A673 (cell line): ENCODE measurements at regions not wholly inside any gene's neighbourhood (a gene's known extent, or its start where the extent isn't known, plus 50 kb on each side); places are given as distances from the start of the nearest gene placed in this dataset.

Experiments
- BruUV-seq: library from RNA; stranded (reverse); fragments of 400-500 nt; replicated peaks from 2 replicates; lab custom pipeline; 2021; lab: Mats Ljungman, UMichigan
- CTCF ChIA-PET: fragments of 300-600 bp; sonication (Branson Sonifier 250); formaldehyde crosslinking; loops from one replicate; lab custom pipeline; 2022; ENCODE audit warnings: antibody characterized with exemption; lab: Charles Lee
- POLR2A ChIA-PET: fragments of 300-600 bp; sonication (Branson Sonifier 250); formaldehyde crosslinking; loops from one replicate; lab custom pipeline; 2022; ENCODE audit warnings: antibody characterized with exemption; ENCODE audit not compliant: low non-redundant PET; lab: Charles Lee
- DNase-seq: peaks from one replicate; pipeline ENCODE4 v3.0.0-alpha.2; 2015; ENCODE audit warnings: low spot score
- H3K27ac ChIP-seq: fragments of 200-600 bp; sonication (generic); 2 replicates; pipeline ENCODE4 v1.5.1; 2016; ENCODE audit warnings: mixed run types, low read depth, mild to moderate bottlenecking, mixed read lengths, antibody characterized with exemption, low read length; ENCODE audit not compliant: poor library complexity, severe bottlenecking
- H3K27me3 ChIP-seq: fragments of 200-600 bp; sonication (generic); replicated peaks from 2 replicates; pipeline ENCODE4 v1.6.1; 2017; ENCODE audit warnings: mixed run types, low read depth, mild to moderate bottlenecking, mixed read lengths, antibody characterized with exemption, low read length; ENCODE audit not compliant: insufficient read depth, poor library complexity
- H3K36me3 ChIP-seq: fragments of 200-600 bp; sonication (generic); 2 replicates; pipeline ENCODE4 v1.6.1; 2016; ENCODE audit warnings: mixed run types, mild to moderate bottlenecking, mixed read lengths, antibody characterized with exemption, low read length; ENCODE audit not compliant: insufficient read depth, poor library complexity, severe bottlenecking
- H3K4me1 ChIP-seq: fragments of 200-600 bp; sonication (generic); 2 replicates; pipeline ENCODE4 v1.6.1; 2017; ENCODE audit warnings: mixed run types, mild to moderate bottlenecking, mixed read lengths, antibody characterized with exemption, low read length; ENCODE audit not compliant: insufficient read depth, poor library complexity, severe bottlenecking
- H3K4me3 ChIP-seq: fragments of 200-600 bp; sonication (generic); 2 replicates; pipeline ENCODE4 v1.5.1; 2016; ENCODE audit warnings: low read depth, mixed run types, mild to moderate bottlenecking, mixed read lengths, low read length; ENCODE audit not compliant: poor library complexity, severe bottlenecking
- H3K9me3 ChIP-seq: fragments of 200-600 bp; sonication (generic); 2 replicates; pipeline ENCODE4 v1.6.1; 2016; ENCODE audit warnings: mixed run types, low read depth, mild to moderate bottlenecking, mixed read lengths, antibody characterized with exemption, low read length; ENCODE audit not compliant: poor library complexity, severe bottlenecking
- EZH2 ChIP-seq: fragments of 200-600 bp; sonication (generic); IDR thresholded peaks from 2 replicates; pipeline ENCODE4 v1.6.1; 2017; ENCODE audit warnings: borderline replicate concordance, low read depth, mild to moderate bottlenecking, mixed read lengths, antibody characterized with exemption, low read length; ENCODE audit not compliant: poor library complexity, severe bottlenecking
- intact Hi-C: fragments of 100-400 bp; cut with micrococcal nuclease; formaldehyde crosslinking; loops from one replicate; pipeline ENCODE4 v1.10.0; 2022; ENCODE audit not compliant: unreplicated experiment
- TF ChIP-seq, protein P1 (sequence below): fragments of 300-800, 200-600 bp; sonication (generic); conservative IDR thresholded peaks from 2 replicates; pipeline ENCODE4 v1.5.1; 2017; ENCODE audit warnings: low read depth, mild to moderate bottlenecking, antibody characterized with exemption, low read length, moderate library complexity, mixed read lengths

DNA sequence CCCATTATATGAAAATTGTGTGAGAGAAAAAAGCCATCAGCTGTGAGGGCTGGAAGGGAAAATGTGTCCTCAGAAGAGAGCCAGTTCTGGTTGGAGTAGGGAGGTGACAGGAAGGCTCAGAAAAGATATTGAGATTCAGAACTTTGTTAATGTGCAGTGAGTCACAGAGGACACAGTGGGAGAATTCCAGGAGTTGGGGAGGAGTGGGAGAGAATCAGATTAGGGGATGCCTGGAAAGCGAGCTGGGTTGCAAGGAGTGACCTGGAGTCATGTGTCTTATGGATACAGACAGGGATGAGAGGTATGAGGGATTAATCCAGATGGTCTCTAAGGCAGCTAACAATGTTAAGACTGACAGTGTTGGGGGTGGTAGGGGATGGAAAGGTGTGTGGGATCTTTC is 67.5 kb downstream of the CHST2 start:
- intact Hi-C loops = no loop called here
- DNase-seq = no peak
- no peaks in the 10 kb centered on the region for H3K36me3 ChIP-seq
- CTCF ChIA-PET = no interaction called here
- H3K4me3 ChIP-seq = no peak overlapping the region
- no peak overlapping the region for H3K27ac ChIP-seq
- H3K9me3 ChIP-seq = no peaks in the 10 kb centered on the region
- POLR2A ChIA-PET = no interaction called here
- TF ChIP-seq, protein P1, sequence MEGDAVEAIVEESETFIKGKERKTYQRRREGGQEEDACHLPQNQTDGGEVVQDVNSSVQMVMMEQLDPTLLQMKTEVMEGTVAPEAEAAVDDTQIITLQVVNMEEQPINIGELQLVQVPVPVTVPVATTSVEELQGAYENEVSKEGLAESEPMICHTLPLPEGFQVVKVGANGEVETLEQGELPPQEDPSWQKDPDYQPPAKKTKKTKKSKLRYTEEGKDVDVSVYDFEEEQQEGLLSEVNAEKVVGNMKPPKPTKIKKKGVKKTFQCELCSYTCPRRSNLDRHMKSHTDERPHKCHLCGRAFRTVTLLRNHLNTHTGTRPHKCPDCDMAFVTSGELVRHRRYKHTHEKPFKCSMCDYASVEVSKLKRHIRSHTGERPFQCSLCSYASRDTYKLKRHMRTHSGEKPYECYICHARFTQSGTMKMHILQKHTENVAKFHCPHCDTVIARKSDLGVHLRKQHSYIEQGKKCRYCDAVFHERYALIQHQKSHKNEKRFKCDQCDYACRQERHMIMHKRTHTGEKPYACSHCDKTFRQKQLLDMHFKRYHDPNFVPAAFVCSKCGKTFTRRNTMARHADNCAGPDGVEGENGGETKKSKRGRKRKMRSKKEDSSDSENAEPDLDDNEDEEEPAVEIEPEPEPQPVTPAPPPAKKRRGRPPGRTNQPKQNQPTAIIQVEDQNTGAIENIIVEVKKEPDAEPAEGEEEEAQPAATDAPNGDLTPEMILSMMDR = no peak
- no peak for TF ChIP-seq EZH2
- no peaks in the 10 kb centered on the region for H3K27me3 ChIP-seq
- no peaks in the 10 kb centered on the region for H3K4me1 ChIP-seq
- BruUV-seq = no TSS peak

DNA sequence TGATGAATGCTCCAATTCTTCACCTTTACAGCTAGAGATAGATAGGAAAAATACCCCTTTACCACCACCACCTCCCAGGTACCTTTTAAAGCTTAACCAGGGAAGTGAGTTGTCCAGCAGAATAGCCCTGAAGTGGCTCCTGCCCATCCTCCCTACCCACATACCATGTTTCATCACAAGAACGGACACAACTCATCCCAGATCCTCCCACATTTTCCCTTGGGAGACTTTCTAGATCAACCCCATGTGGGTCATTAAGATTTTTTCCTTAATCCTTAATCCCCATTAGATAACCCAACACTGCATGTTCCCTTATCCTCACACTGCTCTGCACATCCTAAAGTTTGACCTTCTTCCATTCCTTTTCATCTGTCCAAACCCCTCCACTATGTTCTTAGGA is 69.3 kb downstream of the CHST2 start:
- H3K36me3 ChIP-seq = no peaks in the 10 kb centered on the region
- intact Hi-C loops = no loop called here
- ChIA-PET CTCF (no interaction called here), POLR2A (no interaction called here)
- H3K9me3 ChIP-seq = no peaks in the 10 kb centered on the region
- H3K4me1 ChIP-seq = no peaks in the 10 kb centered on the region
- H3K27ac ChIP-seq = no peak overlapping the region
- TF ChIP-seq, protein P1 = no peak
- no peak for TF ChIP-seq EZH2
- no peaks in the 10 kb centered on the region for H3K27me3 ChIP-seq
- no TSS peak for BruUV-seq
- no peak for DNase-seq
- H3K4me3 ChIP-seq = no peak overlapping the region

DNA sequence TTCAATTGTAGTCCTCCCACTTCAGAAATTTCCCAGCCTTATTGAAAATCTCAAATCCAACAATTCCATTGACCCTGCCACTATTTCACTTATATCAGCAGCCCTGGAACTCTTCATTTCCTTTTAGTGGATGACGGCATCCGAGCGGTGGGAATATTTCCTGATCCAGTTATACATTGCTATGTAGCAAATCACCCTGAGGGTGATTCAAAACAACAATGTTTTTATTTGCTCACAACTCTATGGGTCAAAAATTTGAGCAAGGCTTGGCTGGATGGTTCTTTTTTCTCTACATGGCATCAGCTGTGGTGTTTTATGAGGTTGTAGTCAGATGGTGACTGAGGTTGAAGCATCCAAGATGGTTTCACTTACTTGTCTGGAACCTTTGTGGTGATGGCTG is 70.5 kb downstream of the CHST2 start:
- DNase-seq = no peak
- TF ChIP-seq, protein P1 = no peak
- TF ChIP-seq EZH2 = no peak
- H3K27ac ChIP-seq = no peak overlapping the region
- POLR2A ChIA-PET = no interaction called here
- no TSS peak for BruUV-seq
- CTCF ChIA-PET = no interaction called here
- H3K27me3 ChIP-seq = no peaks in the 10 kb centered on the region
- H3K4me1 ChIP-seq = no peaks in the 10 kb centered on the region
- no peaks in the 10 kb centered on the region for H3K9me3 ChIP-seq
- no peak overlapping the region for H3K4me3 ChIP-seq
- intact Hi-C loops = no loop called here
- no peaks in the 10 kb centered on the region for H3K36me3 ChIP-seq
